Type B pancreatic cell (in vitro differentiated cells): ENCODE measurements at regions not wholly inside any gene's neighbourhood (a gene's known extent, or its start where the extent isn't known, plus 50 kb on each side); places are given as distances from the start of the nearest gene placed in this dataset.

ENCODE experiments used
- DNase-seq: peaks from one replicate; pipeline ENCODE4 v3.0.0; 2021; ENCODE audit warnings: mixed read lengths; ENCODE audit not compliant: unreplicated experiment; ENCODE audit errors: extremely low spot score
- H3K27ac Mint-ChIP-seq: 2 replicates; pipeline ENCODE4 v1.8.0; 2021; ENCODE audit warnings: mild to moderate bottlenecking, mixed read lengths
- H3K27me3 Mint-ChIP-seq: 2 replicates; pipeline ENCODE4 v1.8.0; 2021; ENCODE audit warnings: mixed read lengths
- H3K36me3 Mint-ChIP-seq: 2 replicates; pipeline ENCODE4 v1.8.0; 2021; ENCODE audit warnings: mixed read lengths
- H3K4me1 Mint-ChIP-seq: one replicate; pipeline ENCODE4 v1.8.0; 2021; ENCODE audit warnings: mixed read lengths; ENCODE audit not compliant: unreplicated experiment
- H3K4me3 Mint-ChIP-seq: 2 replicates; pipeline ENCODE4 v1.8.0; 2021; ENCODE audit warnings: mild to moderate bottlenecking, mixed read lengths
- H3K9me3 Mint-ChIP-seq: 2 replicates; pipeline ENCODE4 v1.8.0; 2021; ENCODE audit warnings: mixed read lengths
- CTCF ChIP-seq: fragments of 200-600 bp; sonication (generic); conservative IDR thresholded peaks from 2 replicates; pipeline ENCODE4 v1.5.0; 2021; ENCODE audit warnings: antibody characterized with exemption, mild to moderate bottlenecking

GRCh38 chr13:30364133-30364532 lies 56.8 kb upstream of the KATNAL1 start:
- Mint-ChIP-seq H3K27me3 (no peaks in the 10 kb centered on the region), H3K4me3 (no peak overlapping the region), H3K9me3 (no peaks in the 10 kb centered on the region), H3K27ac (no peak overlapping the region), H3K36me3 (no peaks in the 10 kb centered on the region), H3K4me1 (peaks cover 24% of the 10 kb centered on the region)
- TF ChIP-seq CTCF = no peak
- DNase-seq = no peak

GRCh38 chr13:30364876-30365275 lies 57.4 kb upstream of the UBE2L5 start:
- H3K9me3 Mint-ChIP-seq = no peaks in the 10 kb centered on the region
- H3K4me1 Mint-ChIP-seq = peaks cover 24% of the 10 kb centered on the region
- no peak for DNase-seq

GRCh38 chr13:30366088-30366487 lies 56.2 kb upstream of the UBE2L5 start:
- DNase-seq = no peak
- no peaks in the 10 kb centered on the region for H3K27me3 Mint-ChIP-seq
- H3K4me1 Mint-ChIP-seq = peaks cover 24% of the 10 kb centered on the region
- TF ChIP-seq CTCF = no peak
- H3K4me3 Mint-ChIP-seq = no peak overlapping the region
- H3K9me3 Mint-ChIP-seq = no peaks in the 10 kb centered on the region
- H3K27ac Mint-ChIP-seq = no peak overlapping the region
- H3K36me3 Mint-ChIP-seq = no peaks in the 10 kb centered on the region

More at GRCh38 chr13:30364876-30365275, 57.4 kb upstream of the UBE2L5 start:
- Mint-ChIP-seq H3K36me3 (no peaks in the 10 kb centered on the region), H3K27ac (no peak overlapping the region), H3K27me3 (no peaks in the 10 kb centered on the region), H3K4me3 (no peak overlapping the region)
- TF ChIP-seq CTCF = no peak

GRCh38 chr13:30367296-30367695 lies 55.0 kb upstream of the UBE2L5 start:
- TF ChIP-seq CTCF = no peak
- no peak overlapping the region for H3K4me3 Mint-ChIP-seq
- H3K27ac Mint-ChIP-seq = no peak overlapping the region
- H3K4me1 Mint-ChIP-seq = peaks cover 28% of the 10 kb centered on the region
- no peaks in the 10 kb centered on the region for H3K9me3 Mint-ChIP-seq
- no peaks in the 10 kb centered on the region for H3K27me3 Mint-ChIP-seq
- DNase-seq = no peak
- H3K36me3 Mint-ChIP-seq = no peaks in the 10 kb centered on the region

- Mint-ChIP-seq H3K4me1 (peaks cover 17% of the 10 kb centered on the region), H3K36me3 (no peaks in the 10 kb centered on the region), H3K27ac (no peak overlapping the region), H3K9me3 (no peaks in the 10 kb centered on the region), H3K4me3 (no peak overlapping the region), H3K27me3 (no peaks in the 10 kb centered on the region)
- TF ChIP-seq CTCF = no peak
- no peak for DNase-seq
Observed at GRCh38 chr13:30370146-30370545, 52.1 kb upstream of the UBE2L5 start.

- H3K4me3 Mint-ChIP-seq = no peak overlapping the region
- peaks cover 15% of the 10 kb centered on the region for H3K4me1 Mint-ChIP-seq
- H3K27me3 Mint-ChIP-seq = no peaks in the 10 kb centered on the region
- no peak for TF ChIP-seq CTCF
- peak overlapping the region; percentile 46 for H3K27ac Mint-ChIP-seq
- no peaks in the 10 kb centered on the region for H3K36me3 Mint-ChIP-seq
- DNase-seq = no peak
- no peaks in the 10 kb centered on the region for H3K9me3 Mint-ChIP-seq
Observed at GRCh38 chr13:30370916-30371521, 51.3 kb upstream of the UBE2L5 start.
